ENCODE measurements at regions not wholly inside any gene's neighbourhood (a gene's known extent, or its start where the extent isn't known, plus 50 kb on each side); places are given as distances from the start of the nearest gene placed in this dataset.

DNA sequence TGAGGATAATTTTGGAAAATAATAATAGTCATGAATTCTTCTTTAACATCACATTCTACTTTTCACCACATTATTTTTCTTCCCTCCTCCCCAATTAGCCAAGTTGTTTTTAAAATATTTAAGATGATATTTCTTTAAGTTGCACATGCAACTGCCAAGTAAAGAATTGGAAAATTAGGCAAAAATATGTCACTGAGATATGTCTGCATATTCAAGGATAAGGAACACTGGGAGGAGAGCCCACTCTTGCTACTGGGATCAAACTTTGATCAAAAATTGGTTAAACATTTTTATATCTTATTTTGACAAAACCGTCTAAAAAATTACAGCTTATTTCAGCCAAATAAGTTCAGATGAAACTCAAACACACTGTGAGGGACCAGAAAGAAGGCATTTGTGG, 231.2 kb upstream of the TMTC1 start:
- no peak for DNase-seq

DNA sequence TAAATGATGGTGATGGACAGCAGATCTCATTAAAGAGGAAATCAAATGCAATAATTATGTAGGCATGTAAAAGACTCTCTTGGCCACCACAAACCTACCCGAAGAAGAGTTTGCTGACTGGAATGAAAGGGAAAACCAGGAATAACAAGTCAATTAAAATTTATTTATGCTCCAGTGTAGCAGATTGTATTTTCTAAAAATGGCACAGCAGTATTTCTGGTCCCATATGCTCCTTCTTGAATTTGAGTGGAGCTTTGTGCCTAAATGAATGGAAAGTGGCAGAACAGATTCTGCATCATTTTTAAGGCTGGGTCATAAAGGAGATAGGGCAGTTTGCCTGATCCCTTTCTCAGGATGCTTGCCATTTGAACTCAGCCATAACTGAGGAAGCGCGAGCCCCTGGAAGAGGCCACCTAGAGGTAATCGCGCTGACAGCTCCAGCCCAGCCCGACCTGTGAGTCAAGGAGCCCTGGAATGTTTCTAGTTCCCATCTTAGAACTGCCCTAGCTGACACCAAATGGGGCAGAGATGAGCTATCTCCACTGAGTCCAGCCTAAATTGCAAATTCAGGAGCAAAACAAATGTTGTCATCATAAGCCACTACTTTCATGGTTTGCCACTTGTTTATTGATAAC, 229.2 kb upstream of the TMTC1 start:
- DNase-seq: no peak

DNA sequence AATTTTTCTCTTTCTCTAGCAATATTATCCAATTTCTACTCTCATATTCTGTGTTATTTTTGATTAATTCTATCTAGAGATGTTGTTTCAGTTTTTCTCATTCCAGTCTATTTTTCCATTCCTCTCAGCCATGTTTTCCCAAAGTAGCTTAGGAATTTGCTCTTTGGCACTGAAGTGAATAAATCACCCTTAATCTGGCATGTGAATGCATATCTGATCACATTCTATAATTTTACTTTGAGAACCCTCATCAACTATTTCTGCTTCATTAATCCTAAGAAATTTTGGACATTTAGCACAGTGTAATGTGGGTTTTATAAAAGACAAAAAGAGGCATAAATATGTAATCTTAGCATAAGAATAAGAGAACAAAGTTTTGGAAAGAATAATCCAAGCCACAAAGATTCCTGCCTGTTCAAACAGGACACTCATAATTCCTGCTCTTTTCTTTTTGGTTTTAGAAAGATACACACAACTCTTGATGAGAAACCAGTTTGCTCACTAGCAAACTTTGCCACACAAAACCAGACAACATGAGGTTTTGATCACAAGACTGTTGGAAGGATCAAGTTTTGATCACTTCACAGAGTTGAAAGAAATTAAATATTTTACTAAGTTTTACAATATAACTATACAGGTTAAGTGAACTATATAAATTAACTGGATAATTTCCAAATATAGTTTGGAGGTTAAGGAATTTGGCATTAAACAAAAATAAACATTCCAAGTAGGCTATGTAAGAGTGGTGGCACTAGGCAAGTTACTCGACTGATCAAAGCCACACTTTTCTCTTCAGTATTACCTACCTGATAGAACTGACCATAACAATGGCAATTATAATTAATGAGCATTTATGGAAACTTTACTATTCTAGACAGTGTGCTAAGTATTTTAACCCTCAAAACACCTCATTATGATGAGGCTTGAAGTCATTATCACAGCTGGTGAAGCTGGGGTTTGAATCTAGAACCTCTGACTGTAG, 226.6 kb upstream of the TMTC1 start:
- DNase-seq: no peak

DNA sequence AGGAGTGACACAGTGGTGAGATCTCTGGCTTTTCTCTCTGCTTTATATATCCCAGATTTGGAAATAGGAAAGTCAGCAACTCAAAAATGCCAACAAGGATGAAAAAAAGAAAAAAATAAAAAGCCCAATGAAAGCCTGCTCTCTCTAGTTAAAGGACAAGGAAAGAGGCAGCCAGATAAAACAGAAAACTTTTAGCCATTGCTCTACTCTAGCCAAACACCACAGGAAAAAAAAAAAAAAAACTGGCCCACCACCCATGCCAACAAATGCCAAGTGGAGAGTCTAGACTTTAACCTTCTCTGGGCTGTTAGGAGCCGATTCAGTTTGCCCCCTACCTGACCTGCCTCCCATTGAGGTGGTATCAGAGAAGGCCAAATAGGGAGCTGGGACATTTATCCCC, 222.3 kb upstream of the TMTC1 start:
- no peak for DNase-seq

DNA sequence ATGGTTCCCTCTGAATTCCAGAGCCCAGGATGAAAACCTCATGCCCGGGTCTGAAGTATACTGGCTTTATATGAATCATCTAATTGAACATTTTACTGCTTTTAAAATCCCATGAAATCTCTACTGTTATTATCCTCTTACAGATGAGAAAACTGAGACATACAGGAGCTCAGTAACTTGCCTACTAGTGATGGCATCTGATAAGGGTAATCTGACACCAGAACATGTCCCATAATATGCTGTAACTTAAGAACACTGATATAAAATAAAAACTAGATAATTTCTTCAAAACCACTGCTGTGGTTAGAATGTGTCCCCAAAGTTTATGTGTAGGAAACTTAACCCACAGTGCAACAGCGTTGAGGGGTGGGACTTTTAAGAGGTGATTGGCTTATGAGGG, 219.6 kb upstream of the TMTC1 start:
- no peak for DNase-seq

DNA sequence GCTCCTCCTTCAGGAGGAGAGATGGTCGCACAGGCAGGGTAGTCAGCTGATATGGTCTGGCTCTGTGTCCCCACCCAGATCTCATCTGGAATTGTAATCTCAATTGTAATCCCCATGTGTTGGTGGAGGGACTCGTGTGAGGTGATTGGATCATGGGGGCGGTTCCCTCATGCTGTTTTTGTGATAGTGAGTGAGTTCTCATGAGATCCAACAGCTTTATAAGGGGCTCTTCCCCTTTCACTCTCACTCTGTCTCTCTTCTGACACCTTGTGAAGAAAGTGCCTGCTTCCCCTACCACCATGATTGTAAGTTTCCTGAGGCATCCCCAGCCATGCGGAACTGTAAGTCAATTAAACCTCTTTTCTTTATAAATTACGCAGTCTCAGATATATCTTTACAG, 218.9 kb upstream of the TMTC1 start:
- DNase-seq: no peak

DNA sequence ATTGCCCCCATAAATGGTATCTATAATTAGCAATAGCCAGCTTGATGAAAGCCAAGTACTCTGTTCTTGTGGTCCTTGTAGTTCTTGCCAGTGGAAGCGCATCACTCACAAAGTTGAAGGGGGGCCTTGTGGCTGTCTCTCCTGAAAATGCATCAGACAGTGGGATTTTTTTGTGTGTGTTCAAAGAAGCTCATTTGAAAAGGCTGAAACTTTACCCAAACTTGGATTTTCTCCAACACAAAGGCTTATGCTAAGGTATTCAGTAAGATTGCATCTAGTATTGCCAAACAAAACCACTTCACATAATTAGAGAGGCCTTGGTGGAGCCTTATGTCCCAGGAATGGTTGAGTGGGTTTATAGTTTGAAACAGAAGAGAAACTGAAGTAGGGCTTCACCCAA, 216.7 kb upstream of the TMTC1 start:
- DNase-seq: no peak

DNA sequence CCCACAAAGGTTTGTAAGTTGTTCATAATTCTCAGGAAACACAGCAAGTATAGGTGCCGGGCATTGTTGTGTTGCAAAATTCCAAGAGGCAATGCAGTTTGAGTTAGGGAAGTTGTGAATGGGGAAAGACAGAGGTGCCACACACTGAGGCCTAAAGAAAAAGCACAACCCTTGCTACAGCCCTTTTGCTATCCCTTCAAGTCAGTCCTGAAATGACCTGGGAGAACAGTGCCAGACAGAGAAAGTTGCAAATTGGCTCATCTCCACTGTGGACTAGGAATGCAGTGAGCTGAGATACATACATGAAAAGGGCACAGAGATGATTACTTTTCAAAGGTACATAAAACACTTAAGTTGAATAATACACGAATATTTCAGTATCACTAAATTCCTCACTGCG, 213.3 kb upstream of the TMTC1 start:
- DNase-seq: no peak

DNA sequence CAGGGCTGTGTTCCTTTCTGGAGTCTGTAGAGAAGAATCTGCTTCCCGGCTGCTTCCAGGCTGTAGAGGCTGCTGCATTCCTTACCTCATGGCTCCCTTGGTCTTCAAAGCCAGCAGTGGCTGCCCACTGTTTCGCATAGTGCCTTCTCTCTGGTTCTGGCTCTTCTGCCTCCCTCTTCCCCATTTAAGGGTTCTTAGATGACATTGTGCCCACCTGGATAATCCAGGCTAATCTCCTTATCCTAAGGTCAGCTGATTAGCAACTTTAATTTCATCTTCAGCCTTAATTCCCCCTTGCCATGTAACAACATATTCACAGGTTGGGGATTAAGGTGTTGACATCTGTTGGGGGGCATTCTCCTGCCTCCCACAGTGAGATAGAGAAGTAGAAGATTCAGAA, 208.6 kb upstream of the TMTC1 start:
- DNase-seq: no peak

DNA sequence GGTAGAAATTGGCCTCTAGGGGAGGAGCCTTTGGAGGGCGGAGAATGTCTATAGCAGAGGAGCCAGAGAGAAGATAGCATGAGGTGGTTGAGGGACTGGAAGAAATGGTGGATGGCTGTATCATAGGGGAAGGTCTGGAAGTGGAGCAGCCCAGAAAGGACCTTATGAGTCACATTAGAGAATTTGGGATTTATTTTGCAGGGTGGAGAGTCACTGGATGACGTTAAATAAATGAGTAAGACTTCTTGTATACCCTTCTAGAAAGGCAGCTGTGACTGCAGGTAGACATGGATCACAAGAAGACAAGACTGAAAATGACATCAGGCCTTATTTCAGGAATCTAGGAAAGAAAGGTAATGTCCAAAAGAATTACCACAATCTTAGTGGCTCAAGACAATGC, 208.2 kb upstream of the TMTC1 start:
- DNase-seq: no peak

DNA sequence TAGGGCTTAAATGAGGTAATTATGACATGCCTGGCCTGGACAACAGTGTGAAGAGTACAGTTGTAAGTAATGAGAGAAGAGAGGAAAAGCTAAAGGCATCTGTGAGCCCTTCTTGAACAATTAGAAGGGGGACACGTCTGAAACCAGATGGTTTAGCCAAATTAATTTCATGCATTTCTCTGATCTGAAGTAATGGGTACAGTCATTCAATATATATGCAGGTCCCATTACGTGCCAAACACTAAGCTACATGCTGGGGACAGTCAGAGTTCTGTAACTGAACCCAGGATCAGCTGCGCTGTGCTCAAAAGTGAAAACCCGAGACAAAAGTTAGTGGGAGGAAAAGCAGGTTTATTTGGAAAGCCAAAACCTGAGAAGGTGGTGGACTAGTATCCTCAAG, 207.2 kb upstream of the TMTC1 start:
- no peak for DNase-seq

DNA sequence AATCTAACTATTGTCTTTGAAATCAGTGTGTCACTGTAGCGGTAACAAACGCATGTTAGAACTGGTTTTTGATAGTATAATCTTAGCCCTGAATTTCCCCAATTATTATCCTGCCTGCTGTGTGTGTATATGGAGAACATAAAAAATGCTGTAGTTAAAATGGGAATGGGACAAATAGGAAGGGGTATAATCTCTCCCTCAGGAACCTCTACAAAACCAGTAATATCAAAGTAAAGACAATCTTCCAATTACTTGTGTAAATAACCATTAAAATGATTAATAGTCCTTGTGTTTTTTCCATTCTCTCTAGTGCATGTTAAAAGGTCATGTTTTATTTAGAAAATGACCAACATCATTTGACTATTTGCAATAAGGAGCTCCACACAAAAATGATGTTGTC, 200.1 kb upstream of the TMTC1 start:
- DNase-seq: no peak

DNA sequence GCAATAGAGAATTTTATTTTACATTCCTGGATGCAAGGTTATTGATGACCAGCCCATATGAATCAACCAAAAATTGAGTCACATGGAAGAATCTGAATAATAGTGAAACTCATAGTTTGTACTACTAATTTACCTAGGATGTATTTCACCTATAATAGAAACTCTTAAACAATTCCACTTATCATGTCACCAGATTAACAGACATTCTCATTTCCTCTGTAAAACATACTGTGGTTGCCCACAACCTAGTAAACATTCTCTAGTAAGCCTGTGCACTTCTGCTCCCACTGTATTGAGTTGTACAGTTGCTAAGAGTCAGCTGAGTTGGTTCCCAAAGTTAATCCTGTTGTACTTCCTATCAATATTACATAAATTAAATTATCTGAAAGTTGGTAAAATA, 196.6 kb upstream of the TMTC1 start:
- no peak for DNase-seq

DNA sequence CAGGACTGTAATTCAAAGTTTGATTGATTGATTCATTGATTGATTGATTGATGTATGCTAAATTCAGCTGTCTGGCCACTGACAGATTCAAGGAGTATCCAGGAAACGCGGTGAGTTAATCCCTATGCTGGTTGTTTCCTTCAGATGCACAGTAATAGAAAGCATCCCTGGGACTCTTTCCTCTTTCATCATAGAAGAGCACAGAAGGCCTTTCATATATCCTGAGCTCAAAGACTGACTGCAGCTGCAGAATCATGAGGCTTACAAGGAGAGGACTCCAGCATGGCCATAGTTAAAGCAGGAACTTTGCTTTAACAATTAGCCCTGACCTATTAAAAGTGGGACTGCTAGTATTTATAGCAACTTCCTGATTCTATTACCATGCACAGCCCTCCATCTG, 187.7 kb upstream of the TMTC1 start:
- DNase-seq: no peak

DNA sequence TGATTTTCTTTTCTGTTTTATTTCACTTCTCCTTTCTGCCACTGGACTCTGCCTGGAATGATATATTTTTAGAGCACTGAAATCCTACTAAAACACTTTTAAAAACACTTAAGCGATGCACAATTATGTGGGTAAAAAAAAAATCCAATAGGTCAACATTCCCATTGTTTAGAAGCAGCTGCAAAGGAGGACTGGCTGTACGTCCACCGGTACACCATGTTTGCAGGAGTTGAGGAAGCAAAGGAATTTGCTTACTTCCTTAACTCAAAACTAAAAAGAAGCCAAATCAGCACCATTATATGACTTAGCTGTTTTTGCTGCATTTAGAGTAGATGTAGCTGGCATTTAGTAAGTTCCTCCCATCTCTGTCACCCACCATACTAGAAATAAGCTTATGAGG, 186.8 kb upstream of the TMTC1 start:
- DNase-seq: no peak

DNA sequence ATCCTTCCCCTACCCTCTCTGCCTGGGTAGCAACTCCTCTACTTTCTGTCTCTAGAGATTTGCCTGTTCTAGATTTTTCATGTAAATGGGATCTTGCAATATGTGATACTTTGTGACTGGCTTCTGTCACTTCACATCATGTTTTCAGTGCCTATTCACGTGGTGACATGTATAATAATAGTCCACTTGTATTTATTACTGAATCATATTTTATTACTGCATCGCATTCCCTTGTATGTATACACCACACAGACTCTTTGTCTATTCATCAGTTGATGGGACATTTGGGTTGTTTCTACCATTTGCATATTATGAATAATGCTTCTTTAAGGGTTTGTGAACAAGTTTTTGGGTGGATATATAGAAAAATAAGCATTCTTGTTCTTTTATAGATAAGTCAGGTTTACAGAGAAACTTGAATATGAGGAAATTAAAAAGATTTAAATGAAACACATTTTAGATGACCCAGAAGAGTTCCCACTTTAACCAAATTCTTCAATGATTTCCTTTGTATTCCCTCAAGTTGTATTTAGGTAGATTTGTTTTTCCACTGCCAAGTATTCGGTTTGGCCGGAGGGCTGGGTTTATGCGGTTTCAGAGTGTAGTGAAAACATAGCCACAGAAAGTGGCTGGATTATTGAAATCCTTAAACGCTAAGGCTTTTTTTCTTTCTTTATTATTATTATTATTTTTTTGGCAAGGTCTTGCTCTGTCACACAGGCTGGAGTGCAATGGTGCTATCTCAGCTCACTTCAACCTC, 178.7 kb upstream of the TMTC1 start:
- DNase-seq: no peak

DNA sequence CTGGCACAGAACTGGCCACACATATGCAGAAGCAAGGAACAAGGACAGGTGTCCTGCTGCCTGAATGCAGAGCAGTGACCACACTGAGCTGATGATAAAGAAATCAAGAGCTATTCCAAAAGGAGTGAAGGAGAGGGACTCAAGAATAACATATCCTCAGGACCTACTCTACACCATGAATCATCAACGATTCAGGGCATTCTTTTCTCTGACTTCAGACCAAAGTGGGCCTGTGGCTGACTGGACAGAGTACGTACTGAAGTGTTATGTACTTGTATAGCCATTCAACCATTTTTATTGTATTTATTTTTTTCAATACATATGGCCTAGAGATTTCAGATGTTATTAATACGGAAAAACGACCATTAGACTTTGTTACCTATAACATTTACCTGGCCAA, 177.5 kb upstream of the TMTC1 start:
- DNase-seq: no peak

DNA sequence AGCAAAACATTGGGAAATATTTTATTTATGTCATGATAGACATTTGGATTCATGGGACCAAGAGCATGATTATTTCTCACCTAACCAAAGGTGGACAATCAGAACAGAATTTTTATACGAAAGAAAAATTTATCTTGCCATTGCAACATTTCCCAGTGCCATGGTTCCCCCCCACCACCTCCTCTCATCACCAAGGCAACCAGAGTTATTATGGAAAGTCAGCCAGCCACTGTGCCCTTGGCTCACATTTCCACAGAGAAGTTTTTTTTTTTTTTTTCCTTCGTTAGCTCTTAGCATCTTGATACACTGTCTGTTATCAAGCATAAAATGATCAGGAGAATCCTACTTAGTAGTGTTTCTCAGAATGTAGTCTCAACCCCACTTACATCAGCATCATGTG, 176.4 kb upstream of the TMTC1 start:
- DNase-seq: no peak

DNA sequence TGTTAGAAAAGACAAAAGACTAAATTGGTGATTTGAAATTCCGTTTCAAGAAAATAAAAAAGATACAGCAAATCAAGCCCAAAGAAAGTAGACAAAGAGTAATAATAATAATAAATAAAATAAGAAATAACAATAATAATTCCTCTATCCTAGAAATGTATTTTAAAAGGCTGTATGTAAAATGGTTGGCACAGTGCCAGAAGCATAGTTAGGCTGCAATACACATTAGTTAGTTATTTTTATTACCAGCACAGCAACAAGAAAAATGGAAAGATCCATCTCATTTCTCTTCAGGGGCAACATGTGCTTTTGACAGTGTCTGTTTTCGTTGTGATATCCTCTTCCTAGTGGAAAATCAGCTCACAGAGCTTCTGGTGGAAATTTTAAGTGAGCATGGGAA, 174.1 kb upstream of the TMTC1 start:
- no peak for DNase-seq

DNA sequence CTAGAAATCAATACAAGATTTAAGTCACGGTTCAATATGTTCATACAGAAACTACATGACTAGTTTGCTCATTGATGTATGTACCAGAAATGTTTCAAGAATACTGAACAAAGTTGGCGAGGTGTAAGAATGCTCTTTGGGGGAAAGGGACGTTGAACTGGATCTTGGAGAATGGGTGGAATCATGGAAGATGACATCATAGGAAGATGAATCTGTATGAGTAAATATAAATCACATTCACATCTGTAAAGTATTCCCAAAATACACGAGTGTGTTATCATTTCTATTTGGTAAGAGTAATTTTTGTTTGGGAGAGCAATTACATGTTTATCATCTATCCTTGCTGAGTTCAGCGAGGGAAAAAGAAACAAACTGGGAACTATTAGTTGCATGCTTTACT, 162.2 kb upstream of the TMTC1 start:
- no peak for DNase-seq

DNA sequence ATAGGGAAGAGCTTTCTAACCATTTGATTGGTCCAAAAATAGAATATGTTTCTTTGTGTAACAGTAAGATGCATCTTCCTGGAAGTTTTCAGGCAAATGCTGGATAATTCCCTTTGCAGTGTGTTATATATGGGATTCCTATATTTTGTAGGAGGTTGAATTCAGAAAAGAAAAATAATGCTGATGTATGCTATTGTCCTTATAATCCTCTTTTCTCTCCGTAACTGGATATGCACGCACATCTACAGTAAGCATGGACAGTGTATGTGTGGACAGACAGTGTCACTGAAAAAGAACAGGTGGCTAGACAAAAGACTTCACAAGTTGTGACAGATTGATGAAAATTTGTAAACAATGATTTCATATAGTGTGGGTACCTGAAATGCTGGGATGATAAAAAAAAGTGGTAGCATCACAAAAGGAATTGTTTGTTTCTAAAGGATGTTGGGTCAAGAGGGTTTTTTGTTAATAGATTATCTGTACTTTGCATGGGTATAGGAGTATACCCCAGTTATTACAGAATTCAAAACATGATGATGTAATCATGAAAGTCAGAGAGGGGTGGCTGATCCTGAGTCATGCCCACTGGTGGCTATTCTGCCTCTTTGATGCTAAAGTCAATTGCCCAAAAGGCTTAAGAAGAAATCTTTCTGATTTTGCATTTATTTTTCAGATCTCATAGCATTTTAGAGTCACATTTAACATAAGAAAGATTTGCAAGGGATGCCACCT, 160.7 kb upstream of the TMTC1 start:
- no peak for DNase-seq

DNA sequence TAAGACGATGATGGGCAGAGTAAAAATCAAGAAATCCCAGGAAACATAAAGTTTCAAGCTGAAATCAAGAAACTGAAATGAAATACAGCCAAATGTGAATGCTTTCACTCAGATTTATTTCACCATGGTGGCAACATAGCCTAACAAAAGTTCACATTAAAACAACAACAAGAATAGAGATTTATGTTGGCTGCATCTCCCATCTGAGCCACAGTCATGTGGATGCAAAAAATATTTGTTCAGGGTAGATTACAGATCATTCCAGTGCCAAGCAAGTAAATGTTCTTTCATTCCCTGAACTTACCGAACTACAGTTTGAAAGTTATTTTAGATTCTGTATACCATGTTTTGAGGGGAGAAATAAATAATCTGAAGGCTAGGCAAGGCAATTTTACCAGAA, 159.9 kb upstream of the TMTC1 start:
- no peak for DNase-seq

DNA sequence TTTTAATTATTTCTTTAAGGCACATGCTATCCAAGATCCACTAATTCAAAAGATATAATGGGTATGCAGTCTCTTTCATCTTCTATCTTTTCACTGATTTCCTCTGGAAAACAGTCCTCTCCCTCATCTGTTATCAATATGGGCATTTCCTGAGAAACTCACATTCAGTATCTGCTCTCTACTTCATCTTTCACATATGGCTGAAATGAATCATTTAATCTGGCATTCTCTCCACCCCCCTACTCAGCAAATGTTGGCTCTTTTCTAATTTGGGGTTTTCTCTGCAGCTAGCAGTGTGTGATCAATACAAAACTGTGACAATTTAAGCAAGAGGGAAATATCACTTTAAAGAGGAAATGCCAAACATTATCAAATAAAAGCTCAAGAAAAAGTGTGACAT, 157.1 kb upstream of the TMTC1 start:
- no peak for DNase-seq

All from NCI-H2107 (cell line).